HL-60/S4 treated with retinoic acid at 250 ng/mL for 4 days and 3 days (cell line): ENCODE measurements at regions not wholly inside any gene's neighbourhood (a gene's known extent, or its start where the extent isn't known, plus 50 kb on each side); places are given as distances from the start of the nearest gene placed in this dataset.

Source experiments
- in situ Hi-C: fragments of 300-500 bp; cut with MboI; formaldehyde crosslinking; loops from 2 replicates; pipeline ENCODE4 v1.7.0; 2022; ENCODE audit warnings: low sequenced_read_pairs

DNA sequence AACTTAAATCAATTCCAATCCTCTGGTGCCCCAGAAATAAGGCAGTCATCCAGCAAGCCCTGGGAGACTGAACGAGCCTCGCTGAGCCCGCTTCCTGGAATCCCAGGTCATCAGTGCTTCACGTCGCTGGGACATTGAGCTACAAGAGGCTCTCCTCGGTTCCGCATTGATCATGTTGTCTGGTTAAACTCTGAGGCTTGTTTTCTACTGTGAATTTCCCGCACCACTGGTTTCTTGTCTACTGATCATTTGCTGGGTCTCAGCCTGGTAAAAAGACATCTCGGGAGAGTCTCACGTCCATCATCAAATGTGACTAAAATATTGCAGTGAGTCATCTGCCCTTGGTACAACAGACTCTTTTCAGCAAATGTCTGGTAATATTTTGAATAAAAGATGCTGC, 569.2 kb downstream of the QKI start:
- in situ Hi-C loops: no loop called here

DNA sequence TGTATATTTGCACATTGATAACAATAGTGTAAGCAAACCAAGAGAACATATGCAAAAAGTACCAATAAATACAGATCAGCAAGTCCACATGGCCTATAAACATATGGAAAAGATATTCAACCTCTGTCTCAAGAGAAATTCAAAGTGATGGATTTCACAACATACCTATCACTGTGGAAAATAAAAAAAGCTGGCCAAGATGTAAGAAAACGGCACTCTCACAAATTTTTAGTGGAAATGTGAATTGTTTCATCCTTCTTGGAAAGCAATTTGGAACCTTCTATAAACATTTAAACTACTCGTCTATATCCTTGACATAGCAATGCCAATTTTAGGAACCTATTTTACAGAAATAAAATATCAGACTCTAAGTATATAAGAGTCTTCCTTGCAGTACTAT, 559.8 kb downstream of the QKI start:
- in situ Hi-C loops: loop anchor here (25.0 kb wide), 2 partner anchors 537 to 787 kb away; no protein-coding TSS in a partner anchor

GRCh38 chr6:163971841-163972838, 557.6 kb downstream of the QKI start:
- in situ Hi-C loops: loop anchor here (25.0 kb wide), 2 partner anchors 535 to 785 kb away; no protein-coding TSS in a partner anchor

GRCh38 chr6:163970846-163971564, 556.5 kb downstream of the QKI start:
- in situ Hi-C loops: loop anchor here (25.0 kb wide), 2 partner anchors 534 to 784 kb away; no protein-coding TSS in a partner anchor

GRCh38 chr6:163965426-163966348, 551.2 kb downstream of the QKI start:
- in situ Hi-C loops: loop anchor here (25.0 kb wide), 2 partner anchors 528 to 778 kb away; no protein-coding TSS in a partner anchor

GRCh38 chr6:163964789-163965188, 550.3 kb downstream of the QKI start:
- in situ Hi-C loops: loop anchor here (25.0 kb wide), 2 partner anchors 527 to 777 kb away; no protein-coding TSS in a partner anchor

DNA sequence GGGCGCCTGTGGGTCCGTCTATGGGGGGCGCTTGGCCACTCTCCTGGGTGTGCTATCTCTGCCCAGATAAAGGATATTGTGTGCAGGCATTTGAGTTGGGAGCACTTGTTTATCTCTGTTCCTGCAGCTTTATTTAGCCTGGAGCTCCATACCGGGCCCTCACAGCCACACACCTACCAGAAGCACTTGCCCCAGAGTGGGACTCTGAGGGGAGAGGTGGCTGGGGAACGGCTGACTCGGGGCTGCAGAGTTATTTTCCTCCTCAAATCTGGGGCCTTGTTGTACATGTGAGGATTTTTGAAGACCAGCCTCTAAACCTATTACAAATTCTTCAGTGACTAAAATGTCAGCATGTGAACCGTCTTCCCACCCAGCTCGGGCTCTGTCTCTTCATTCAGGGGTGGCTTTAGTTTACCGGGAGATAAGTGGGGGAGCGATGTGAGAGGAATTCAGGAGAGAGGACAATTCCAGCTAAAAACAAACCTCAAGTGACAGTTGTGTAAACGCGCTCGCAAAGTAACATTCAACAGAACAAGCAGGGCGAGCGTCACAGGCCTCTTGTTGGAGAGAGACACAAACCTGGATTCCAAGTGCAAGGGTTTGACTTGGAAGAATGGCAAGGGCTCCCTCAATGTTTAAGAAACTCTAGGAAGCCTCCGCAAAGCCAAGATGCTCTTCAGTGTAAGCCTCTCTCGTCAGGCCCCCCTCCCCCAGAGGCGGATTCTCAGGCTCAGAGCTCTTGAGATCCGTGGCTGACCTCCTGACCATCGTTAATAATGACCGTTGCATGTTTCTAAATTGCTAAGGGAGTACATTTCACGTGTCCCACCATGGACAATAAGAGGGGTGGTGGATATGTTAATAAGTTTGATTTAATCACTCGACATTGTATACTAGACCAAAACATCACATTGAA, 548.9 kb downstream of the QKI start:
- in situ Hi-C loops: loop anchor here (25.0 kb wide), 2 partner anchors 526 to 776 kb away; no protein-coding TSS in a partner anchor

DNA sequence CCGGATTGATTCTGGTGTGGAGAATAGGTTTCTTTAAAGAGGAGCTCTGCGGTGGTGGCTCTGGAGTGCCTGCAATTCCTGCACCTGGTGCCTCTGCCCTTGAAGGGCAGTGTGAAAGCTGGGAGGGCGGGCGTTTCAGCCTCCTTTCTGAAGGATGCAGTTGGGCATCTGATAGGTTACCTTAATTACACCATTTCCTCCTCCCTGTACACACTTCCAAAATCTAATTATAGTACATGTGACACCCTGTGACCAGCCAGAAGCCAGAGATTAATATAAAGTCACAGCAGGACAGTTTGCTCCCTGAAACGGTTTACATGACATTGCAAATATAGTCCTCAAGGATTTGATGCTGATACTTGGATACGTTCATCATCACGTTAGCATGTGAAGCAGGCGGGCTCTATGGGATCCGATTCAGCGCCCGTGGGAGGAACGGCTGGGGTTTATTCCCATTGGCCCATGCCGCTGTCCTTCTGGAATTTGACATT, 548.2 kb downstream of the QKI start:
- in situ Hi-C loops: loop anchor here (25.0 kb wide), 2 partner anchors 525 to 775 kb away; no protein-coding TSS in a partner anchor

- in situ Hi-C loops: loop anchor here (25.0 kb wide), 2 partner anchors 523 to 773 kb away; no protein-coding TSS in a partner anchor
Measured at GRCh38 chr6:163960128-163960527, 545.6 kb downstream of the QKI start.

DNA sequence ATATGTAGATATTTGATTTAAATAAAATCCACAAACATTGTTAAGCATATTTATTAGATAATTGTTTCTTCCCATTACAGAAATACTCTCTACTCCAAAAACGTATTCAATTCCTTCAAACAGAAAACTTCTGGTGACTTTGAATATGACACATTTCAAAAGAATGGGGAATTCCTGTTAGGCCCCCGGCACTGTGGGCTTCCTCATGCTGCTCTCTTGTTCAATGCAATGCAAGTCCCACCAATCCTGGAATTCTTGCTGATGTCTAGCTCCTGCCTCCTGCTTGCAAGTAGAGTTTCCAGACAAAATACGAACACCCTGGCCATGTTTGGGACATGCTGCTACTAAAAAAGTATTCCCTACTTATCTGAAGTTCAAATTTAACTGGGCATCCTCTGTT, 544.1 kb downstream of the QKI start:
- in situ Hi-C loops: loop anchor here (25.0 kb wide), 2 partner anchors 521 to 771 kb away; no protein-coding TSS in a partner anchor

DNA sequence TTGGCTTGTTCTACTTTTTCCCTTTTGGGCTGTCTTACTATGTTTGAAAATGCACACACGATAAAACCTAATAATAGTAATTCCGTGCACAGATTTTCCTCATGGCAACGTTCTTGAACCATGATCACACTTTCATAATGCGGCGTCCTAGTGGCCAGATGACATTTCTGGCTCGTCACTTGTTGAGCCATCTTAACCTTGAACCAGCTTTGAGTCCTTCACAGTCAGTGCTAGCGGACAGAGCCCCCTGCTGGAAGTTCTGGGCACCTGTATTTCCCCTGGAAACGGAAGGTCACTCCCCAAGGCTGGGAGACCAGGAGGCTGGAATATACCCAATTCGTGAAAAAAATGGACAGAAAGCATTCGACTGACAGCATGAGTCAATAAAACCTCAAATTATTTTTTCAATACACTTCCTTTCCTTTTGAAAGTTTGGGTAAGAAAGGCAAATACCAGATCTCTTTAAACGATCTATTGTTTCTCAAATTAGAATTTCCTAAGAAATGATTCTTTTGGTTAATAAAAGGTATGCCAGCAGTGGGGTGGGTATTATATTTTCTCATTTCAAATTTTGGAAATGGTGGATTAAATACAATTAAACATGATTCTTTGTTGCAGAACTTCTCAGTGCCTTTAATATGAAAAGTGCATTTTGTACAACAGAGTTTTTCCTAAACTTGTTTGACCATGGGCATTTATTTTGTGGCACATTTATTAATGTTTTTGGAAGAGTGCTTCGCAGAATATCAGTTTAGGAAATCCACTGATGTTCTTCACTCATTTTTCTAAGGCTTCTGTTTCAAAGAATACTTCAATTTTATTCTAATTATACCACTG, 542.3 kb downstream of the QKI start:
- in situ Hi-C loops: loop anchor here (25.0 kb wide), 2 partner anchors 519 to 769 kb away; no protein-coding TSS in a partner anchor

DNA sequence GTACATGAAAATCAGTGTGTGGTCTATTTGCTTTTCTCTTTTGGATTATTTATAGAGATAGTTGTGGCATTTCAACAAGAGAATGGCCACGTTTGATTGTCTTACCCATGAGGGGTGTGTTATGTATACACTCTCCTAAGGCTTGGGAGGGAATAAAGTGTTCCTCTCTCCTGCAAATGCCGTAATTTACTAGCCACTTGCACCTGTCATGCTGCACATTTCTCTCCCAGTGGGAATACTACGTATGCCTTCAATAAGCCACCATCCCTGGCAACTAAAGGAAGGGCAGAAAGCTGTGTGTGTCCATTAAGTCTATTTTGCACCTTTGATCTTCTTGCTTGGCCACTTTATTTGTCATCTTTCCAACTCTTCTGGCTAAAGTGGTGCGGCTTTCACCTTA, 541.2 kb downstream of the QKI start:
- in situ Hi-C loops: loop anchor here (25.0 kb wide), 2 partner anchors 518 to 768 kb away; no protein-coding TSS in a partner anchor

DNA sequence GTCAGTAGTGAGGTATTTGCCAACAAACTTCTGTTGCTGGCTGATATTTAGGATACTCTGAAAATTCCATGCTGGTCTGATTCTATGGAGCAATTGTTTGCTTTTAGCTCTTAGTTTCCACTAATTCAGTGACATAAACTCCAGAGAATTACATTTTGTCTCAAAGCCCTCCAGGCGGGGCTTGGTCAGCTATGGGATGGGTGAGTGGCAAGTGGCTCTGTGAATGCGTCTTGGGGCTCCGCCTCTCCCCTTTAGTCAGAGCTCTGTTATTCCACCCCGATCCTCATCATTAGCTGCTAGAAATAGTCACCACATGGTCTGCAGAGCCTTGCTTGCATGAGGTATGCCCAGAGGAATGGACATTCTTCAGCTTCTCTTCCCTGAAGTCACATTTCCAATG, 540.6 kb downstream of the QKI start:
- in situ Hi-C loops: loop anchor here (25.0 kb wide), 2 partner anchors 518 to 768 kb away; no protein-coding TSS in a partner anchor

DNA sequence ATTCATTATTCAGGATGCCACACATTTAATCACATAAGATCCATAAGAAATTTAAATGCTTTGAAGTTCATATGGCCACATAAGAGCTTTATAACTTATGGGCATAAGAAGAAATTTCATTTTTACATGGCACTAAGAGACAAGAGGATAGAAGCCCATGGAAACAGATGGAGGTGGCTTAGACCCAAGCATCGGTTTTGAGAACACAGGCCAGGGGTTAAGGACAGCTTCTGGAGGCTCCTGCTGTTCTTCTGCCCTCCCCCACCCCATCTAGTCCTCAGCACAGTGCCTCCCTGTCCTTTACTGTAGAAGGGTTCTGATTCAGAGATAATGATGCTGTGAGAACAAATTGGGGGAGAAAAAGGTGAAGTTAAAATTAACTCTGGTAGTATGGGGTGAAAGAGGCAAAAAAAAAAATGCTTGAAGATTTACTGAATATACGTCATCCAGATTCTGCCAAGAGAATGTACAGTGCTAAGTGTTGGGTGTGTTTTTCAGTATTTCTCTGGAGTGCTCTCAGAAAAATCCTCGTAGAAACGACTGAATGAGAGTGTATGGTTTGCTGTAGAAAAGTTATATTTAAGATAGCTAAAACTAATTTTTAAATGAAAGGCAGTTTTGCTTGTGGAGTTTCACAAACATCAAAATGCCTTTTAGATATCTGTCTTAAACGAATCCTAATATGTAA, 539.7 kb downstream of the QKI start:
- in situ Hi-C loops: loop anchor here (25.0 kb wide), 2 partner anchors 517 to 767 kb away; no protein-coding TSS in a partner anchor

GRCh38 chr6:163952005-163952404, 537.5 kb downstream of the QKI start:
- in situ Hi-C loops: loop anchor here (25.0 kb wide), 2 partner anchors 515 to 765 kb away; no protein-coding TSS in a partner anchor

- in situ Hi-C loops: loop anchor here (25.0 kb wide), 2 partner anchors 514 to 764 kb away; no protein-coding TSS in a partner anchor
Measured at GRCh38 chr6:163951326-163951725, 536.8 kb downstream of the QKI start.

DNA sequence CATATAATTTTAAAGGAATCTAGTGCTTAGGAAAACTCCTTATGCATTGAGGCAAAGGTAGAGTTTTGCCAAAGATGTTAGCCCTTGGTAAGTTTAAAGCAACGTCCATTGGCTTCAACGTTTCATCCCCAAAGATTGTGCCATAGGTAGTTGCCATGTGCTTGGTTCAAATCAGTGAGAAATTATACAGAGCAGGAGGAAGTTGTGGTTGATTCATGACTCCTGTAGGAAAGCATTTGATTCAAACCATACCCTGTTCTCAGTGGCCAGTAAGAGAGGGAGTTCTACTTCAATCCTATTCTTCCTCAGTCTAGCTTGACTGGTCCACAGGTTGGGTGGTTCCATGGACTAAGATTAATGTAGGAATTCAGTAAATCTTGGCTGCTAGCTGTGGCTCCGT, 535.6 kb downstream of the QKI start:
- in situ Hi-C loops: loop anchor here (25.0 kb wide), 2 partner anchors 513 to 763 kb away; no protein-coding TSS in a partner anchor
